Upper lobe of left lung (tissue), 6 donors: ENCODE measurements at regions not wholly inside any gene's neighbourhood (a gene's known extent, or its start where the extent isn't known, plus 50 kb on each side); places are given as distances from the start of the nearest gene placed in this dataset.

Experiments used
- ATAC-seq, 2 donors: fragments of 200-7000 bp; cut with Tn5 transposase; one replicate each; pipeline ENCODE4 v1.9.1; 2022; ENCODE audit warnings: mild to moderate bottlenecking in 2 of 2, moderate library complexity in 2 of 2; ENCODE audit not compliant: low FRiP score in 2 of 2
- DNase-seq, 2 donors: peaks; one replicate each; pipeline ENCODE4 v3.0.0-alpha.2; 2019 to 2020
- H3K27ac ChIP-seq, 4 donors: fragments of 200-600 bp; sonication (generic); one replicate each; pipeline ENCODE4 v1.5.1; 2016 to 2019
- H3K27me3 ChIP-seq, 4 donors: fragments of 200-600 bp; sonication (generic); one replicate each; pipeline ENCODE4 v1.5.1; 2017 to 2019
- H3K36me3 ChIP-seq, 4 donors: fragments of 200-600 bp; sonication (generic); one replicate each; pipeline ENCODE4 v1.5.1; 2016 to 2019
- H3K4me1 ChIP-seq, 4 donors: fragments of 200-600 bp; sonication (generic); one replicate each; pipeline ENCODE4 v1.5.1; 2018 to 2019
- H3K4me3 ChIP-seq, 4 donors: fragments of 200-600 bp; sonication (generic); one replicate each; pipeline ENCODE4 v1.5.1; 2017 to 2019; ENCODE audit warnings: mild to moderate bottlenecking in 2 of 4, moderate library complexity in 1 of 4
- H3K9me3 ChIP-seq, 4 donors: fragments of 200-600 bp; sonication (generic); one replicate each; pipeline ENCODE4 v1.5.1; 2018 to 2019
- CTCF ChIP-seq, 6 experiments: fragments of 450-650 bp in 4 of 6; fragments of 200-600 bp in 2 of 6; sonication (generic) in 2 of 6; IDR thresholded peaks; one replicate each; pipeline ENCODE4 v1.5.1; 2016 to 2019; ENCODE audit warnings: antibody characterized with exemption in 6 of 6
- EP300 ChIP-seq, 4 donors: sonication (generic); formaldehyde crosslinking; IDR thresholded peaks; one replicate each; pipeline ENCODE4 v1.5.1; 2017; ENCODE audit warnings: antibody characterized with exemption in 4 of 4, control low read depth in 2 of 4
- POLR2A ChIP-seq, 4 donors: fragments of 450-650 bp; IDR thresholded peaks; one replicate each; pipeline ENCODE4 v1.5.1; 2016 to 2017; ENCODE audit warnings: antibody characterized with exemption in 4 of 4, mild to moderate bottlenecking in 2 of 4
- POLR2AphosphoS5 ChIP-seq, 2 donors: sonication (generic); formaldehyde crosslinking; IDR thresholded peaks; one replicate each; pipeline ENCODE4 v1.5.1; 2017; ENCODE audit warnings: antibody characterized with exemption in 2 of 2
- WGBS, 2 donors: methylation state at CpG; one replicate each; pipeline ENCODE4 v1.1.5; 2017 to 2018; 5-methylcytosine and 5-hydroxymethylcytosine counted together
- donor health status: DM: no; HTN: no; CAD: no; lungs with moderate emphysema.
- donor health status: DM: no; HTN: yes; CAD: no; lungs with severe emphysema.

DNA sequence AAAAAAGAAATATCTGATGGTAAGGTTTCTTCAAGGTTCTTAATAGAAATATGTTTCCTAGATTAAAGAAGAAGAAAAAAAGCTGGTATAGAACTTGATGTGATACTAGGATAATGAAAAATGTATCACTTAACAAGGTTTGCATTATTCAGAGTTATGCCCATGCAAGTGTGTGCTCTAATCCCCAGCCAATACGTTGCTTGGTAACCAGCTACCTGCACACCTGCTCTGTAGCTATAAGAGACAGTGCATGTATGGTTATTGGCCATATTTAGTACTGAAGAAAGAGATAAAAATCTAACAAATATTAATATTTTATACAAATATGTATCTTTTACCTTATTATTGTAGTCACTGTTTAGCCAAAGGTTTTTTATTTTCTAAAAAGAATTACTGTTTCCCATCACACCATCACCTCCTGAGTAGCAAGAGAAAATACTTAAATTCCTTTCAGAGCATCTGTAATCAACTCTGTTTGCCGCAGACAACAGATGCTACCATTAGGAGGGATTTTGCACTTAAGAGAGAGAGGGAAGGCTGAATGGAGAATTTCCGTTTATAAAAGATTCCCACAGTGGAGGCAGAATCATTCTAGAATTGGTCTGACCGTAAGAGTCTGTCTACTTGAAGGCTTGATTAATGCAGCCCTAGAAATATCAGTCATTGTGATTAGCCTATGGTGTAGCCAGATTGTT lies 115.6 kb downstream of the NEDD1 start:
- Histone ChIP-seq H3K27me3 (no peaks in the 10 kb centered on the region), H3K4me3 (no peak overlapping the region), H3K36me3 (no peaks in the 10 kb centered on the region), H3K27ac (no peak overlapping the region), H3K9me3 (no peaks in the 10 kb centered on the region), H3K4me1 (no peaks in the 10 kb centered on the region)
- ATAC-seq = no peak
- DNase-seq = no peak
- WGBS, 2 donors = 80 to 89% methylated on average over 4 of the region's 4 CpGs
- TF ChIP-seq POLR2A (IDR thresholded peaks at IDR 0.05) (no peak), CTCF (IDR thresholded peaks at IDR 0.05) (no peak), POLR2AphosphoS5 (IDR thresholded peaks at IDR 0.05) (no peak), EP300 (IDR thresholded peaks at IDR 0.05) (no peak)

GRCh38 chr12:97024393-97024792 lies 117.3 kb downstream of the NEDD1 start:
- H3K27ac ChIP-seq = no peak overlapping the region
- no peaks in the 10 kb centered on the region for H3K9me3 ChIP-seq
- 73 to 90% methylated on average over 2 of the region's 2 CpGs for WGBS, 2 donors
- no peaks in the 10 kb centered on the region for H3K36me3 ChIP-seq
- DNase-seq (no peak), ATAC-seq (no peak)
- H3K4me1 ChIP-seq = no peaks in the 10 kb centered on the region
- no peak overlapping the region for H3K4me3 ChIP-seq
- H3K27me3 ChIP-seq = no peaks in the 10 kb centered on the region
- TF ChIP-seq CTCF (IDR thresholded peaks at IDR 0.05) (no peak), POLR2AphosphoS5 (IDR thresholded peaks at IDR 0.05) (no peak), EP300 (IDR thresholded peaks at IDR 0.05) (no peak), POLR2A (IDR thresholded peaks at IDR 0.05) (no peak)

GRCh38 chr12:97026901-97027300 lies 119.8 kb downstream of the NEDD1 start:
- TF ChIP-seq POLR2A (IDR thresholded peaks at IDR 0.05) = no peak
- TF ChIP-seq EP300 (IDR thresholded peaks at IDR 0.05) = no peak
- TF ChIP-seq POLR2AphosphoS5 (IDR thresholded peaks at IDR 0.05) = no peak
- TF ChIP-seq CTCF (IDR thresholded peaks at IDR 0.05) = no peak
- Histone ChIP-seq H3K4me1 (no peaks in the 10 kb centered on the region), H3K4me3 (no peak overlapping the region), H3K27me3 (no peaks in the 10 kb centered on the region), H3K36me3 (no peaks in the 10 kb centered on the region), H3K27ac (no peak overlapping the region), H3K9me3 (no peaks in the 10 kb centered on the region)
- no peak for DNase-seq
- ATAC-seq = no peak
- 85 to 87% methylated on average over 2 of the region's 2 CpGs for whole genome bisulfite sequencing, 2 donors

- Histone ChIP-seq H3K27ac (no peak overlapping the region), H3K4me1 (no peaks in the 10 kb centered on the region), H3K27me3 (no peaks in the 10 kb centered on the region), H3K4me3 (no peak overlapping the region), H3K9me3 (no peaks in the 10 kb centered on the region), H3K36me3 (no peaks in the 10 kb centered on the region)
- WGBS, 2 donors = 79 to 81% methylated on average over 1 of the region's 1 CpG
- TF ChIP-seq POLR2A (IDR thresholded peaks at IDR 0.05) (no peak), POLR2AphosphoS5 (IDR thresholded peaks at IDR 0.05) (no peak), CTCF (IDR thresholded peaks at IDR 0.05) (no peak), EP300 (IDR thresholded peaks at IDR 0.05) (no peak)
- DNase-seq = no peak
- ATAC-seq = no peak
Observed at GRCh38 chr12:97027482-97027881, 120.4 kb downstream of the NEDD1 start.

DNA sequence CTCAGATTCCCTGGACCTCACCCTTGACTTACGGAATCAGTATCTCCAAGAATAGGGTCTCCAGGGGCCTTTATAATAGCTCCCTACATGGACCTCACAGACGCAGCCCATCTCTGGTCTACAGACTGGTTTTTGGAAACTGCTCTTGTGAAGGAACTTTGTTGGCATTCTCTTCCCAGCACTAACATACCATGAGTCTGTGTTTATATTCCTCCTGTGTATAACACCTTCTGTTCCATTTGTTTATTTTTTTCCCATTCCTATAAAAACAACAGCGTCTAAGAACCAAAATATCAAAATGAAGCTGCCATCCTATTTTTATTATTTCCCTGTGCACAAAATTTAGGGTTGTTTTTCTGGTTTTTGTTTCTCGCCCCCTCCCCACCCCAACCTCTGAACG lies 131.1 kb downstream of the NEDD1 start:
- TF ChIP-seq CTCF (IDR thresholded peaks at IDR 0.05) = no peak
- no peak for TF ChIP-seq EP300 (IDR thresholded peaks at IDR 0.05)
- TF ChIP-seq POLR2AphosphoS5 (IDR thresholded peaks at IDR 0.05) = no peak
- TF ChIP-seq POLR2A (IDR thresholded peaks at IDR 0.05) = no peak
- no peaks in the 10 kb centered on the region for H3K27me3 ChIP-seq
- no peaks in the 10 kb centered on the region for H3K36me3 ChIP-seq
- DNase-seq (no peak), ATAC-seq (no peak)
- no peak overlapping the region for H3K4me3 ChIP-seq
- WGBS, 2 donors = 54 to 59% methylated on average over 5 of the region's 5 CpGs
- no peak overlapping the region for H3K27ac ChIP-seq
- no peaks in the 10 kb centered on the region for H3K9me3 ChIP-seq
- H3K4me1 ChIP-seq = no peaks in the 10 kb centered on the region
